Lower leg skin (tissue), 3 donors: ENCODE measurements at regions not wholly inside any gene's neighbourhood (a gene's known extent, or its start where the extent isn't known, plus 50 kb on each side); places are given as distances from the start of the nearest gene placed in this dataset.

ENCODE experiments used
- POLR2A ChIP-seq, 2 donors: fragments of 450-650 bp; IDR thresholded peaks; one replicate each; pipeline ENCODE4 v1.6.1; 2016 to 2017; ENCODE audit warnings: antibody characterized with exemption in 2 of 2, mild to moderate bottlenecking in 1 of 2, moderate library complexity in 1 of 2
- TF ChIP-seq, protein P1 (sequence below), 3 donors: fragments of 450-650 bp; IDR thresholded peaks; one replicate each; pipeline ENCODE4 v1.5.1; 2016; ENCODE audit warnings: antibody characterized with exemption in 3 of 3, mild to moderate bottlenecking in 3 of 3, moderate library complexity in 2 of 3

DNA sequence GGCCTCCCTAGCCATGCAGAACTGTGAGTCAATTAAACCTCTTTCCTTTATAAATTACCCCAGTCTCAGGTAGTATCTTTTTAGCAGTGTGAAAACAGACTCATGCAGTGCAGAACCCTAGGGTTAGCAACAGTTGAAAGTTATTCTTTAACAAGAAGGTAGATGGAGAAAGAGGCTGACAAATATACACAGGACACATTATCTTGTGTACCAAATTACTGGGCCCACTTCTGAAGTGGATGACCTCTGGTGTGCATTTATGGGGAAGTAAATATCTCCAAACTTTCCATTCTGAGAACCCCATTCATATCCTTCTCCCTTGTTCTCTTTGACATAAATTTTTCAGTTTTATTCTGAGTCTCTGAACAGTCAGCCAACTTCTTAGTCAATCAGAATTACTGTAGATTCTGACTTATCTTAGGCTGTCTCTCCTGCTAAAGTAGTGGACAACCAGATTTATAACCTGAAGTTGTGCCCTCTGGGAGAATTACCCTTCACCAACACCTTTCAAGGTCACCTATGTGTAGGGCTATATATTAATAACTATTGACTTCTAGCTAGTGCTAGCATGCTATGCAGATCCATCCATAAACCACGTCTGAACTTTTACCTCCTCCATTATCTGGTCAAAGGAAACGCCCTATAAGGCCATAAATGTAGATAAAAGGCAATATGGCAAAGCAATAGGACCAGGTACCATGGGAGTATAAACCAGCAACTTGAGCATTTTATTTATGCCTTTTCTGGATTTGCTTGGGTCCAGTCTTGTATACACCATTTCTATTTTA, 72.5 kb upstream of the TAB3 start:
- TF ChIP-seq, protein P1, sequence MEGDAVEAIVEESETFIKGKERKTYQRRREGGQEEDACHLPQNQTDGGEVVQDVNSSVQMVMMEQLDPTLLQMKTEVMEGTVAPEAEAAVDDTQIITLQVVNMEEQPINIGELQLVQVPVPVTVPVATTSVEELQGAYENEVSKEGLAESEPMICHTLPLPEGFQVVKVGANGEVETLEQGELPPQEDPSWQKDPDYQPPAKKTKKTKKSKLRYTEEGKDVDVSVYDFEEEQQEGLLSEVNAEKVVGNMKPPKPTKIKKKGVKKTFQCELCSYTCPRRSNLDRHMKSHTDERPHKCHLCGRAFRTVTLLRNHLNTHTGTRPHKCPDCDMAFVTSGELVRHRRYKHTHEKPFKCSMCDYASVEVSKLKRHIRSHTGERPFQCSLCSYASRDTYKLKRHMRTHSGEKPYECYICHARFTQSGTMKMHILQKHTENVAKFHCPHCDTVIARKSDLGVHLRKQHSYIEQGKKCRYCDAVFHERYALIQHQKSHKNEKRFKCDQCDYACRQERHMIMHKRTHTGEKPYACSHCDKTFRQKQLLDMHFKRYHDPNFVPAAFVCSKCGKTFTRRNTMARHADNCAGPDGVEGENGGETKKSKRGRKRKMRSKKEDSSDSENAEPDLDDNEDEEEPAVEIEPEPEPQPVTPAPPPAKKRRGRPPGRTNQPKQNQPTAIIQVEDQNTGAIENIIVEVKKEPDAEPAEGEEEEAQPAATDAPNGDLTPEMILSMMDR (IDR thresholded peaks at IDR 0.05): no peak
- no peak for TF ChIP-seq POLR2A (IDR thresholded peaks at IDR 0.05)
